ENCODE measurements at regions not wholly inside any gene's neighbourhood (a gene's known extent, or its start where the extent isn't known, plus 50 kb on each side); places are given as distances from the start of the nearest gene placed in this dataset.

- DNase-seq = no peak
Measured at GRCh38 chr1:69491416-69491815, 76.3 kb upstream of the LRRC7 start.

- DNase-seq = no peak
Measured at GRCh38 chr1:69492286-69492685, 75.4 kb upstream of the LRRC7 start.

GRCh38 chr1:69494221-69494620, 73.5 kb upstream of the LRRC7 start:
- DNase-seq = no peak

- DNase-seq = no peak
Measured at GRCh38 chr1:69497441-69498221, 70.1 kb upstream of the LRRC7 start.

GRCh38 chr1:69498711-69499110, 69.0 kb upstream of the LRRC7 start:
- DNase-seq = no peak

- DNase-seq = no peak
Measured at GRCh38 chr1:69499203-69499803, 68.4 kb upstream of the LRRC7 start.

- no peak for DNase-seq
Measured at GRCh38 chr1:69502991-69503390, 64.7 kb upstream of the LRRC7 start.

- no peak for DNase-seq
Measured at GRCh38 chr1:69504730-69505252, 62.9 kb upstream of the LRRC7 start.

GRCh38 chr1:69506311-69506710, 61.4 kb upstream of the LRRC7 start:
- DNase-seq = no peak

- DNase-seq = no peak
Measured at GRCh38 chr1:69506721-69507120, 61.0 kb upstream of the LRRC7 start.

- no peak for DNase-seq
Measured at GRCh38 chr1:69510026-69510425, 57.7 kb upstream of the LRRC7 start.

GRCh38 chr1:69511426-69512192, 56.1 kb upstream of the LRRC7 start:
- DNase-seq = no peak

- DNase-seq = no peak
Measured at GRCh38 chr1:69513601-69514000, 54.1 kb upstream of the LRRC7 start.
